DMS153 treated with DMSO at 0.1 percent for 48 hours (cell line): ENCODE measurements at regions not wholly inside any gene's neighbourhood (a gene's known extent, or its start where the extent isn't known, plus 50 kb on each side); places are given as distances from the start of the nearest gene placed in this dataset.

ENCODE experiments used
- DNase-seq: peaks from one replicate; lab custom pipeline; 2025; ENCODE audit not compliant: unreplicated experiment; lab: John Stamatoyannopoulos, UW

GRCh38 chr6:11926594-11927407, 85.3 kb upstream of the HIVEP1 start:
- no peak for DNase-seq

- no peak for DNase-seq
These were observed 86.3 kb upstream of the HIVEP1 start for GRCh38 chr6:11925805-11926204.

GRCh38 chr6:11923621-11924020, 88.5 kb upstream of the HIVEP1 start:
- DNase-seq = no peak

- DNase-seq = no peak
These were observed 89.2 kb upstream of the HIVEP1 start for GRCh38 chr6:11922901-11923300.

- no peak for DNase-seq
These were observed 90.4 kb upstream of the HIVEP1 start for GRCh38 chr6:11921751-11922150.

- DNase-seq = no peak
These were observed 91.1 kb upstream of the HIVEP1 start for GRCh38 chr6:11921017-11921438.

- no peak for DNase-seq
These were observed 91.5 kb upstream of the HIVEP1 start for GRCh38 chr6:11920566-11920965.

GRCh38 chr6:11919771-11920440, 92.2 kb upstream of the HIVEP1 start:
- DNase-seq = no peak

- no peak for DNase-seq
These were observed 93.1 kb upstream of the HIVEP1 start for GRCh38 chr6:11918739-11919605.

- peak; percentile 8 for DNase-seq
These were observed 94.0 kb upstream of the HIVEP1 start for GRCh38 chr6:11917951-11918738.

GRCh38 chr6:11912420-11912819, 99.7 kb upstream of the HIVEP1 start:
- DNase-seq = no peak

GRCh38 chr6:11911538-11911937, 100.6 kb upstream of the HIVEP1 start:
- no peak for DNase-seq

GRCh38 chr6:11909696-11910132, 102.4 kb upstream of the HIVEP1 start:
- no peak for DNase-seq

GRCh38 chr6:11908436-11909105, 103.5 kb upstream of the HIVEP1 start:
- DNase-seq = no peak

GRCh38 chr6:11903645-11904044, 108.5 kb upstream of the HIVEP1 start:
- no peak for DNase-seq

- no peak for DNase-seq
These were observed 109.6 kb upstream of the HIVEP1 start for GRCh38 chr6:11902527-11902926.

- no peak for DNase-seq
These were observed 111.2 kb upstream of the HIVEP1 start for GRCh38 chr6:11900662-11901598.

GRCh38 chr6:11899645-11900044, 112.5 kb upstream of the HIVEP1 start:
- DNase-seq = no peak

GRCh38 chr6:11894212-11894611, 115.6 kb upstream of the ADTRP start:
- DNase-seq = no peak
